B cell (primary cell): ENCODE measurements at regions not wholly inside any gene's neighbourhood (a gene's known extent, or its start where the extent isn't known, plus 50 kb on each side); places are given as distances from the start of the nearest gene placed in this dataset.

Experiments used
- ATAC-seq: fragments of 200-7000 bp; cut with Tn5 transposase; one replicate; pipeline ENCODE4 v1.10.0; 2021; ENCODE audit warnings: low read depth, mild to moderate bottlenecking, moderate number of reproducible peaks, moderate library complexity
- CTCF ChIA-PET: fragments of 350-600 bp; sonication (Branson Sonifier 250); formaldehyde crosslinking; loops from one replicate; lab custom pipeline; 2021; ENCODE audit warnings: antibody characterized with exemption, inconsistent platforms; lab: Charles Lee
- POLR2A ChIA-PET: fragments of 350-600 bp; sonication (Branson Sonifier 250); formaldehyde crosslinking; loops from one replicate; lab custom pipeline; 2021; ENCODE audit warnings: antibody characterized with exemption; lab: Charles Lee
- DNase-seq: peaks from one replicate; pipeline ENCODE4 v3.0.0; 2013
- H2AFZ ChIP-seq: 2 replicates; pipeline ENCODE4 v1.6.1; 2012; ENCODE audit warnings: mild to moderate bottlenecking, low read depth, low read length; ENCODE audit not compliant: insufficient read depth, poor library complexity, severe bottlenecking
- H3K27ac ChIP-seq, 2 donors: 1 replicate in 1 of 2; 2 replicates in 1 of 2; pipeline ENCODE4 v1.5.1; 2012 to 2013; ENCODE audit warnings: low read length in 2 of 2, mild to moderate bottlenecking in 2 of 2, moderate library complexity in 1 of 2
- H3K27me3 ChIP-seq, 4 experiments: fragments of 200-600 bp in 1 of 4; sonication (generic) in 1 of 4; replicated peaks in 1 of 4; 1 replicate in 2 of 4; 2 replicates in 2 of 4; pipeline versions ENCODE4 v1.6.1 to v1.7.0; 2013 to 2016; ENCODE audit warnings: low read length in 3 of 4, mild to moderate bottlenecking in 2 of 4, mixed read lengths in 1 of 4, moderate library complexity in 1 of 4; ENCODE audit not compliant: insufficient read depth in 4 of 4, control insufficient read depth in 3 of 4; ENCODE audit errors: control extremely low read depth in 1 of 4
- H3K36me3 ChIP-seq, 2 experiments: replicated peaks in 1 of 2; 1 replicate in 1 of 2; 2 replicates in 1 of 2; pipeline versions ENCODE4 v1.6.1 to v1.7.1; 2013; ENCODE audit warnings: low read length in 1 of 2; ENCODE audit not compliant: insufficient read depth in 2 of 2, control insufficient read depth in 1 of 2; ENCODE audit errors: control extremely low read depth in 1 of 2, extremely low read depth in 1 of 2
- H3K4me1 ChIP-seq, 2 donors: fragments of 200-600 bp in 1 of 2; sonication (generic) in 1 of 2; 1 replicate in 1 of 2; 2 replicates in 1 of 2; pipeline versions ENCODE4 v1.5.1 to v1.6.1; 2013 to 2017; ENCODE audit warnings: low read length in 2 of 2; ENCODE audit not compliant: control insufficient read depth in 2 of 2, insufficient read depth in 2 of 2
- H3K4me2 ChIP-seq: replicated peaks from 2 replicates; pipeline ENCODE3; 2012; ENCODE audit warnings: mild to moderate bottlenecking, low read depth, low read length; ENCODE audit not compliant: poor library complexity, severe bottlenecking
- H3K4me3 ChIP-seq, 5 experiments: fragments of 200-600 bp in 1 of 5; sonication (generic) in 1 of 5; 1 replicate in 3 of 5; 2 replicates in 2 of 5; pipeline versions ENCODE4 v1.5.1 to v1.7.0; 2011 to 2016; ENCODE audit warnings: low read length in 4 of 5, mild to moderate bottlenecking in 4 of 5, low read depth in 2 of 5, control low read depth in 1 of 5, moderate library complexity in 1 of 5; ENCODE audit not compliant: insufficient read depth in 1 of 5; ENCODE audit errors: control extremely low read depth in 1 of 5, extremely low read depth in 1 of 5
- H3K79me2 ChIP-seq: fragments of 200-600 bp; sonication (generic); one replicate; pipeline ENCODE4 v1.6.0; 2016; ENCODE audit warnings: low read length; ENCODE audit not compliant: control insufficient read depth, insufficient read depth
- H3K9ac ChIP-seq: fragments of 200-600 bp; sonication (generic); 2 replicates; pipeline ENCODE4 v1.6.1; 2017; ENCODE audit warnings: mild to moderate bottlenecking, low read length, moderate library complexity
- H3K9me3 ChIP-seq, 3 donors: one replicate each; pipeline versions ENCODE4 v1.6.1 to v1.7.1; 2013; ENCODE audit warnings: low read length in 2 of 3; ENCODE audit not compliant: control insufficient read depth in 2 of 3, insufficient read depth in 1 of 3; ENCODE audit errors: control extremely low read depth in 1 of 3
- H4K20me1 ChIP-seq: 2 replicates; pipeline ENCODE4 v1.6.0; 2012; ENCODE audit warnings: mild to moderate bottlenecking, low read length; ENCODE audit not compliant: insufficient read depth, control insufficient read depth, poor library complexity, severe bottlenecking
- H3K27ac Mint-ChIP-seq: one replicate; pipeline ENCODE4 v1.8.0; 2021; ENCODE audit warnings: mixed read lengths
- H3K27me3 Mint-ChIP-seq: one replicate; pipeline ENCODE4 v1.8.0; 2021; ENCODE audit warnings: mixed read lengths
- H3K4me1 Mint-ChIP-seq: one replicate; pipeline ENCODE4 v1.8.0; 2021; ENCODE audit warnings: mixed read lengths
- H3K4me3 Mint-ChIP-seq: one replicate; pipeline ENCODE4 v1.8.0; 2021; ENCODE audit warnings: mixed read lengths
- H3K9me3 Mint-ChIP-seq: one replicate; pipeline ENCODE4 v1.8.0; 2022; ENCODE audit warnings: mixed read lengths; ENCODE audit not compliant: insufficient read depth
- EZH2 ChIP-seq: IDR thresholded peaks from 2 replicates; pipeline ENCODE4 v1.6.1; 2012; ENCODE audit warnings: borderline replicate concordance, low read depth, mild to moderate bottlenecking, moderate library complexity, low read length; ENCODE audit not compliant: insufficient read depth, poor library complexity, severe bottlenecking
- WGBS: methylation state at CpG from one replicate; pipeline ENCODE4 v1.1.5; 2013; ENCODE audit warnings: missing lambda C conversion rate; ENCODE audit not compliant: insufficient coverage; 5-methylcytosine and 5-hydroxymethylcytosine counted together
- intact Hi-C: fragments of 100-400 bp; cut with micrococcal nuclease; formaldehyde crosslinking; loops from one replicate; pipeline ENCODE4 v1.10.0; 2022
- TF ChIP-seq, protein P1 (sequence below): fragments of 200-600 bp; IDR thresholded peaks from one replicate; pipeline ENCODE4 v1.8.0; 2022; ENCODE audit warnings: antibody characterized with exemption, mild to moderate bottlenecking

DNA sequence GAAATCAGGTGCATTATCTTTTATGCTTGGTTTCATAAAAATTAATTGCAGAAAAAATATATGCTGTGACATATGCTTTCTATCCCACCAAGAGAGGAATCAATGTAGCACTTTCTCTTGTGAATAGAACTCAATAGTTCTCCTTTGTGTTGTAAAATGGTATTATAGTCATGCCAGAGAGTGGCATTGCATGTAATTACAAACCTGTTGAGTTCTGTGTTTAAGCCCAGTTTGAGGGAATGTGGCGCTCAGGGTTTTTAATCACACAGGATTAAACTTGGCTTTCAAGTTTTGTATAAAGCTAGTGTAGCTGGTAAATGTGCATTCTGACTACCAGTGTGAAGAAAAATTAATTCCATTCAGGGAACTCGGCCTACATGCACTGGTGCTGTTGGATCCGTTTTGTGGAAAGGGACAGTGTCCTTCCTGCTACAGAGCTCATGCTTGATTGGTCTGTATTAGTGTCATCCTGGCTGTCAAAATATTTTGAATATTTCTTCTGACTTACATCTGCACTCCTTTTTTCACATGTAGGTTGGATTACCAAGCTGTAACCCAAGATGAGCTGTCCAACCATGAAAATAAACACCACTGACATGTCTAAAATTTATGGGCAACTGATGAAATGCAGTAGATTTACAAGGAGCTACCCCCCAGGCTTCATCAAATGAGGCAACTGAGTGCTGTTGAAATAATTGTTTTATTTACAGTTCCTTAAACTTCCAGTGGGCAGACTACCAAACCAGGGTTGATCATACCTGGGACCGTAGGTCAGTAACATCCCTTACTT lies 80.3 kb downstream of the SLC4A3 start:
- no peak overlapping the region for H3K9ac ChIP-seq
- no peaks in the 10 kb centered on the region for H3K79me2 ChIP-seq
- no peak for DNase-seq
- TF ChIP-seq EZH2, result no peak
- TF ChIP-seq, protein P1, sequence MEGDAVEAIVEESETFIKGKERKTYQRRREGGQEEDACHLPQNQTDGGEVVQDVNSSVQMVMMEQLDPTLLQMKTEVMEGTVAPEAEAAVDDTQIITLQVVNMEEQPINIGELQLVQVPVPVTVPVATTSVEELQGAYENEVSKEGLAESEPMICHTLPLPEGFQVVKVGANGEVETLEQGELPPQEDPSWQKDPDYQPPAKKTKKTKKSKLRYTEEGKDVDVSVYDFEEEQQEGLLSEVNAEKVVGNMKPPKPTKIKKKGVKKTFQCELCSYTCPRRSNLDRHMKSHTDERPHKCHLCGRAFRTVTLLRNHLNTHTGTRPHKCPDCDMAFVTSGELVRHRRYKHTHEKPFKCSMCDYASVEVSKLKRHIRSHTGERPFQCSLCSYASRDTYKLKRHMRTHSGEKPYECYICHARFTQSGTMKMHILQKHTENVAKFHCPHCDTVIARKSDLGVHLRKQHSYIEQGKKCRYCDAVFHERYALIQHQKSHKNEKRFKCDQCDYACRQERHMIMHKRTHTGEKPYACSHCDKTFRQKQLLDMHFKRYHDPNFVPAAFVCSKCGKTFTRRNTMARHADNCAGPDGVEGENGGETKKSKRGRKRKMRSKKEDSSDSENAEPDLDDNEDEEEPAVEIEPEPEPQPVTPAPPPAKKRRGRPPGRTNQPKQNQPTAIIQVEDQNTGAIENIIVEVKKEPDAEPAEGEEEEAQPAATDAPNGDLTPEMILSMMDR, result no peak
- peaks cover 0 to 20% (median 0%) of the 10 kb centered on the region in 4 experiments for H3K27me3 ChIP-seq
- no peak overlapping the region for H3K27ac ChIP-seq
- no peak for ATAC-seq
- H3K4me1 ChIP-seq, result no peaks in the 10 kb centered on the region
- peaks cover 0 to 4% (median 0%) of the 10 kb centered on the region in 3 donors for H3K9me3 ChIP-seq
- CTCF ChIA-PET, result interaction anchor here (1.0 kb wide), 1 partner anchor 19 kb away, joined by 3 read pairs; no protein-coding TSS in a partner anchor
- Mint-ChIP-seq H3K4me3 (no peak overlapping the region), H3K9me3 (no peaks in the 10 kb centered on the region), H3K27me3 (peaks cover 36% of the 10 kb centered on the region), H3K27ac (no peak overlapping the region), H3K4me1 (no peaks in the 10 kb centered on the region)
- intact Hi-C loops, result no loop called here
- no peaks in the 10 kb centered on the region for H3K36me3 ChIP-seq
- POLR2A ChIA-PET, result no interaction called here
- H2AFZ ChIP-seq, result no peak overlapping the region
- no peak overlapping the region for H3K4me2 ChIP-seq
- no peak overlapping the region for H3K4me3 ChIP-seq
- WGBS, result 100% methylated on average over 2 of the region's 4 CpGs
- H4K20me1 ChIP-seq, result no peaks in the 10 kb centered on the region

DNA sequence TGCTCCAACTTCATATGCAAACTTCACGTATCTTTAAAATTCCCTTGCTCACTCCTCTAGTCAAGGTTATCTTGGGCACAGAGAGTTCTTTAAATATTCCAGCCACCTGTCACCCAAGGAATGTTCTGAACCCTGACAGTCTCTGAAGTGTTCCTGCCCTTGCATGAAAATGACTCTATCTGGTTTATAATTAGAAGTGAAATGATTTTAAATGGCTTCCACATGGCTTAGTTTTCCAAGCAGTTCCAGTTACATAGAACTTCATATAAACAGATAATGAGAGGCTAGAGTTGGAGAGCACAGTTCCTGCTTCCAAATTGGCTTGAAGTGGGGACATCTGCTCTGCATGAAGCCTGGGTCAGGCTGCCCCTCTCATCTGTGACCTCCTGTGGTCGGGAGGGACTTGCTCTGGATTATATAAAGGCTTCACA lies 81.9 kb downstream of the SLC4A3 start:
- POLR2A ChIA-PET, result no interaction called here
- H3K9me3 Mint-ChIP-seq, result no peaks in the 10 kb centered on the region
- 60% methylated on average over 2 of the region's 2 CpGs for WGBS
- no peak overlapping the region for H2AFZ ChIP-seq
- H3K27ac ChIP-seq, result no peak overlapping the region
- H3K4me1 ChIP-seq, result no peaks in the 10 kb centered on the region
- intact Hi-C loops, result no loop called here
- TF ChIP-seq, protein P1, result no peak
- no peak for TF ChIP-seq EZH2
- no peaks in the 10 kb centered on the region for H3K4me1 Mint-ChIP-seq
- DNase-seq (no peak), ATAC-seq (no peak)
- no peak overlapping the region for H3K9ac ChIP-seq
- H3K27me3 ChIP-seq, result peaks cover 0 to 17% (median 0%) of the 10 kb centered on the region in 4 experiments
- CTCF ChIA-PET, result no interaction called here
- H4K20me1 ChIP-seq, result no peaks in the 10 kb centered on the region
- no peaks in the 10 kb centered on the region for H3K79me2 ChIP-seq
- H3K4me3 ChIP-seq, result no peak overlapping the region
- no peaks in the 10 kb centered on the region for H3K36me3 ChIP-seq
- H3K27ac Mint-ChIP-seq, result no peak overlapping the region
- no peak overlapping the region for H3K4me2 ChIP-seq
- peaks cover 0 to 4% (median 1%) of the 10 kb centered on the region in 3 donors for H3K9me3 ChIP-seq
- H3K4me3 Mint-ChIP-seq, result no peak overlapping the region
- H3K27me3 Mint-ChIP-seq, result peaks cover 28% of the 10 kb centered on the region
